HEK293T (cell line): ENCODE measurements at regions not wholly inside any gene's neighbourhood (a gene's known extent, or its start where the extent isn't known, plus 50 kb on each side); places are given as distances from the start of the nearest gene placed in this dataset.

Experiments used
- BHLHE40 ChIP-seq: fragments of 450-650 bp; IDR thresholded peaks from 2 replicates; pipeline ENCODE4 v1.6.1; 2016; ENCODE audit warnings: mild to moderate bottlenecking, moderate library complexity, borderline replicate concordance
- FOXK2 ChIP-seq: fragments of 450-650 bp; IDR thresholded peaks from 2 replicates; pipeline ENCODE4 v1.6.1; 2016; ENCODE audit warnings: mild to moderate bottlenecking
- SP1 ChIP-seq: fragments of 450-650 bp; IDR thresholded peaks from 2 replicates; pipeline ENCODE4 v1.6.1; 2017

- TF ChIP-seq SP1 = no peak
- no peak for TF ChIP-seq BHLHE40
- TF ChIP-seq FOXK2 = no peak
Measured at GRCh38 chr1:90206260-90206659, 211.3 kb downstream of the ZNF326 start.
